ENCODE measurements at regions not wholly inside any gene's neighbourhood (a gene's known extent, or its start where the extent isn't known, plus 50 kb on each side); places are given as distances from the start of the nearest gene placed in this dataset.

GRCh38 chr7:34471844-34472243 lies 186.2 kb upstream of the NPSR1 start:
- TF ChIP-seq CTCF (IDR thresholded peaks at IDR 0.05; ENCODE audit: insufficient read depth, low read length): no peak
- no peak for TF ChIP-seq POLR2AphosphoS5 (IDR thresholded peaks at IDR 0.05; ENCODE audit: low read depth)
- no peak for TF ChIP-seq REST (IDR thresholded peaks at IDR 0.05; ENCODE audit: insufficient replicate concordance, low read depth)
- no peak for TF ChIP-seq GABPA (IDR thresholded peaks at IDR 0.05; ENCODE audit: low read depth)
- no peak for TF ChIP-seq SPI1 (IDR thresholded peaks at IDR 0.05; ENCODE audit: borderline replicate concordance, low read depth)

Data from HL-60 (cell line).